ENCODE measurements at regions not wholly inside any gene's neighbourhood (a gene's known extent, or its start where the extent isn't known, plus 50 kb on each side); places are given as distances from the start of the nearest gene placed in this dataset.

DNA sequence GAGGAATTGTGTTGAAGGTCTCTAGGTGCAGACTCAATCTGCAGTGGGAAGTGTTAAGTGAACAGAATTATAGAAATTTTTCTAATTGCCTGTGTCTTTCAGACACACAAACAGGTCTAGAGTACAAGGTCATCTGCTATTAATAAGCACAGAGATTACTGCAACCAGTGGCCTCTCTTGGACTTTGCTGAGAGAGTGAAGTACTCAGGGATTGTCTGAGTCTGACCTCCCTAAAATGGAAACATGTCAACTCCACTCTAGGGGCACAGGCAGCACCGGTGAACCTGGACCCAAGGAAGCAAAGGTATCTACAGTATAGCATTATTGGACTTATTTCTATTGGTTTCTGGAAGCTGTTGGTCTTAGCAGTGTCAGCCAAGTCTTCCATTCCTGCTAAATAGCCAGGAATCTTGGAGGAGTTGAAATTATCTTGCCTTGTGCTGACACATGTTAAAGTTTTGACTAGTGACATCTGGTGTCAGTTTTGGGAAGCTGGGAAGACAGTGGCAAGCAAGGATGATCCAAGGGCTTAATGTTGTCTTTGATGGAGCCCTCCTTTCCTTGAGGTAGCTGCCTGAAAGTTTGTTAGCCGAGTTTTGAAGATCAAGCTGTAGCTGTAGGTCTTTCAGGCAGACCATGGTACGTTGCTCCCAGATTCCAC, 61.1 kb upstream of the NMUR2 start:
- TF ChIP-seq EP300 (IDR thresholded peaks at IDR 0.05) (no peak), CTCF (IDR thresholded peaks at IDR 0.05) (no peak), POLR2A (IDR thresholded peaks at IDR 0.05) (no peak), POLR2AphosphoS5 (IDR thresholded peaks at IDR 0.05) (no peak)
- whole genome bisulfite sequencing, 2 donors = 72 to 83% methylated on average over 3 of the region's 3 CpGs
- H3K4me1 ChIP-seq = no peaks in the 10 kb centered on the region
- H3K36me3 ChIP-seq = no peaks in the 10 kb centered on the region
- no peak for ATAC-seq (ENCODE audit: low FRiP score in 2 of 2)
- no peak for DNase-seq
- H3K27ac ChIP-seq = no peak overlapping the region
- no peaks in the 10 kb centered on the region for H3K27me3 ChIP-seq
- H3K9me3 ChIP-seq = no peaks in the 10 kb centered on the region
- no peak overlapping the region for H3K4me3 ChIP-seq

DNA sequence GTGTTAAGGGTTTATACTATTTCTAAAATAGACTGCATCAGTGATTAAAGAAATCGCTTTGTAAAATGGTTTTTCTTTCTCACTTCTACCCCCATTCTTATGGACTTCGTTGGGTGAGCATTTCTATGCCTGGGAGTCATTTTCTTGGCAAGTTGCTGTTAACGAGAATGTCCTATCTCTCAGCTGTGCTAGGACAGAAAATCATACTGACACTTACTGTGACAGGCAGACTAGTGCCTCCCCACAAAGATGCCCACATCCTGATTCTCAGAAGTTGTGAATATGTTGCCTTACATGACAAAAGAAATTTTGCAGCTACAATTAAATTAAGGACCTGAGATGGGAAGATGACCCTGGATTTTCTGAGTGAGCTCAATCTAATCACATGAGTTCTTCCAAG, 65.1 kb upstream of the NMUR2 start:
- no peaks in the 10 kb centered on the region for H3K27me3 ChIP-seq
- no peaks in the 10 kb centered on the region for H3K36me3 ChIP-seq
- no peak overlapping the region for H3K27ac ChIP-seq
- DNase-seq (no peak), ATAC-seq (ENCODE audit: low FRiP score in 2 of 2) (no peak)
- no peaks in the 10 kb centered on the region for H3K9me3 ChIP-seq
- no peak overlapping the region for H3K4me3 ChIP-seq
- 59 to 63% methylated on average over 3 of the region's 3 CpGs for WGBS, 2 donors
- no peaks in the 10 kb centered on the region for H3K4me1 ChIP-seq
- TF ChIP-seq EP300 (IDR thresholded peaks at IDR 0.05) (no peak), CTCF (IDR thresholded peaks at IDR 0.05) (no peak), POLR2A (IDR thresholded peaks at IDR 0.05) (no peak), POLR2AphosphoS5 (IDR thresholded peaks at IDR 0.05) (no peak)

- Histone ChIP-seq H3K36me3 (no peaks in the 10 kb centered on the region), H3K27ac (no peak overlapping the region), H3K4me3 (no peak overlapping the region), H3K4me1 (no peaks in the 10 kb centered on the region), H3K27me3 (no peaks in the 10 kb centered on the region), H3K9me3 (no peaks in the 10 kb centered on the region)
- DNase-seq (no peak), ATAC-seq (ENCODE audit: low FRiP score in 2 of 2) (no peak)
- TF ChIP-seq EP300 (IDR thresholded peaks at IDR 0.05) = no peak
- TF ChIP-seq POLR2A (IDR thresholded peaks at IDR 0.05) = no peak
- no peak for TF ChIP-seq CTCF (IDR thresholded peaks at IDR 0.05)
- no peak for TF ChIP-seq POLR2AphosphoS5 (IDR thresholded peaks at IDR 0.05)
Observed at GRCh38 chr5:152472083-152472482, 67.0 kb upstream of the NMUR2 start.

DNA sequence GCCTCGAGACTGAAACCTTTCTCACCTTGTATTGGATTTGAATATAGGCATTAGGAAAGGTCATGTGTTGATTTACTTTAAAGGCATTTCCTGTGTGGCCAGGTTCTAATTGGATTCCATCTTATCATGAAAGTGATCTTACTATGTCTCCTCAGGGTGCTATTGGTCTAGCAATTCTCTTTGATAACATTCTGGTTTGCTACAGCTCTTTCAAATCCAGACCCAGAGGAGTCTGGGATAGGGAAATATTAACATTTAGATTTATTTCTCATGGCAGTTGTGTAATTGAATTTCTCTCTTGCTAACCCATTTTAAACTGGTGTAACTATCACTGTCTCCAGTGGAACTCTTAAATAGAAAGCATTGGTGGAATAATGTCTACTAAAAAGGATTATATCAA, 69.9 kb upstream of the NMUR2 start:
- no peak for ATAC-seq (ENCODE audit: low FRiP score in 2 of 2)
- DNase-seq = no peak

More for the DNA sequence above, 69.9 kb upstream of the NMUR2 start:
- Histone ChIP-seq H3K27me3 (no peaks in the 10 kb centered on the region), H3K27ac (no peak overlapping the region), H3K4me1 (no peaks in the 10 kb centered on the region), H3K36me3 (no peaks in the 10 kb centered on the region), H3K4me3 (no peak overlapping the region), H3K9me3 (no peaks in the 10 kb centered on the region)
- TF ChIP-seq CTCF (IDR thresholded peaks at IDR 0.05) (no peak), POLR2A (IDR thresholded peaks at IDR 0.05) (no peak), EP300 (IDR thresholded peaks at IDR 0.05) (no peak), POLR2AphosphoS5 (IDR thresholded peaks at IDR 0.05) (no peak)
- 44 to 55% methylated on average over 1 of the region's 1 CpG for WGBS, 2 donors

Data from upper lobe of left lung (tissue), 6 donors.